ENCODE measurements at regions not wholly inside any gene's neighbourhood (a gene's known extent, or its start where the extent isn't known, plus 50 kb on each side); places are given as distances from the start of the nearest gene placed in this dataset.

- H3K4me3 ChIP-seq (ENCODE audit: control insufficient read depth, low read depth, low read length): no peak overlapping the region
- TF ChIP-seq CTCF (IDR thresholded peaks at IDR 0.05; ENCODE audit: control insufficient read depth, insufficient read depth, low read depth, low read length, missing control alignments): no peak
- no peak for DNase-seq (ENCODE audit: low read depth)
Observed at GRCh38 chr7:110356438-110356837, 734.5 kb upstream of the LRRN3 start.

GRCh38 chr7:110358028-110358427, 732.9 kb upstream of the LRRN3 start:
- no peak for DNase-seq (ENCODE audit: low read depth)
- H3K4me3 ChIP-seq (ENCODE audit: control insufficient read depth, low read depth, low read length): no peak overlapping the region
- no peak for TF ChIP-seq CTCF (IDR thresholded peaks at IDR 0.05; ENCODE audit: control insufficient read depth, insufficient read depth, low read depth, low read length, missing control alignments)

- DNase-seq (ENCODE audit: low read depth): no peak
- no peak overlapping the region for H3K4me3 ChIP-seq (ENCODE audit: control insufficient read depth, low read depth, low read length)
- TF ChIP-seq CTCF (IDR thresholded peaks at IDR 0.05; ENCODE audit: control insufficient read depth, insufficient read depth, low read depth, low read length, missing control alignments): no peak
Observed at GRCh38 chr7:110371709-110372108, 719.2 kb upstream of the LRRN3 start.

- no peak for DNase-seq (ENCODE audit: low read depth)
- no peak for TF ChIP-seq CTCF (IDR thresholded peaks at IDR 0.05; ENCODE audit: control insufficient read depth, insufficient read depth, low read depth, low read length, missing control alignments)
- H3K4me3 ChIP-seq (ENCODE audit: control insufficient read depth, low read depth, low read length): no peak overlapping the region
Observed at GRCh38 chr7:110372685-110373084, 718.2 kb upstream of the LRRN3 start.

- no peak overlapping the region for H3K4me3 ChIP-seq (ENCODE audit: control insufficient read depth, low read depth, low read length)
- no peak for TF ChIP-seq CTCF (IDR thresholded peaks at IDR 0.05; ENCODE audit: control insufficient read depth, insufficient read depth, low read depth, low read length, missing control alignments)
- DNase-seq (ENCODE audit: low read depth): no peak
Observed at GRCh38 chr7:110373416-110373815, 717.5 kb upstream of the LRRN3 start.

- no peak for DNase-seq (ENCODE audit: low read depth)
- H3K4me3 ChIP-seq (ENCODE audit: control insufficient read depth, low read depth, low read length): no peak overlapping the region
- TF ChIP-seq CTCF (IDR thresholded peaks at IDR 0.05; ENCODE audit: control insufficient read depth, insufficient read depth, low read depth, low read length, missing control alignments): no peak
Observed at GRCh38 chr7:110373859-110374258, 717.1 kb upstream of the LRRN3 start.

GRCh38 chr7:110375068-110375467, 715.9 kb upstream of the LRRN3 start:
- no peak for DNase-seq (ENCODE audit: low read depth)
- no peak overlapping the region for H3K4me3 ChIP-seq (ENCODE audit: control insufficient read depth, low read depth, low read length)
- no peak for TF ChIP-seq CTCF (IDR thresholded peaks at IDR 0.05; ENCODE audit: control insufficient read depth, insufficient read depth, low read depth, low read length, missing control alignments)

Data from AG09309 (cell line).